AG10803 (cell line): ENCODE measurements at regions not wholly inside any gene's neighbourhood (a gene's known extent, or its start where the extent isn't known, plus 50 kb on each side); places are given as distances from the start of the nearest gene placed in this dataset.

Experiments
- DNase-seq: peaks from one replicate; pipeline ENCODE4 v3.0.0; 2010; ENCODE audit warnings: low read depth
- H3K4me3 ChIP-seq: 2 replicates; pipeline ENCODE4 v1.5.1; 2011; ENCODE audit warnings: mild to moderate bottlenecking, low read length, control low read depth
- CTCF ChIP-seq: conservative IDR thresholded peaks from 2 replicates; pipeline ENCODE4 v1.5.1; 2011; ENCODE audit warnings: mild to moderate bottlenecking, low read length, control low read depth, inconsistent platforms

GRCh38 chr2:4369826-4370419 lies 666.5 kb downstream of the DCDC2C start:
- DNase-seq = no peak
- TF ChIP-seq CTCF = no peak
- H3K4me3 ChIP-seq = no peak overlapping the region

GRCh38 chr2:4370422-4371090 lies 667.2 kb downstream of the DCDC2C start:
- no peak for DNase-seq
- no peak overlapping the region for H3K4me3 ChIP-seq
- TF ChIP-seq CTCF = no peak

- TF ChIP-seq CTCF = no peak
- DNase-seq = no peak
- H3K4me3 ChIP-seq = no peak overlapping the region
These were observed 677.7 kb downstream of the DCDC2C start for GRCh38 chr2:4381049-4381448.

- TF ChIP-seq CTCF = no peak
These were observed 678.4 kb downstream of the DCDC2C start for GRCh38 chr2:4381773-4382172.

GRCh38 chr2:4391013-4391412 lies 687.6 kb downstream of the DCDC2C start:
- no peak for DNase-seq
- H3K4me3 ChIP-seq = no peak overlapping the region
- no peak for TF ChIP-seq CTCF

More at GRCh38 chr2:4381773-4382172, 678.4 kb downstream of the DCDC2C start:
- no peak for DNase-seq
- no peak overlapping the region for H3K4me3 ChIP-seq

GRCh38 chr2:4404363-4404762 lies 701.0 kb downstream of the DCDC2C start:
- H3K4me3 ChIP-seq = no peak overlapping the region
- TF ChIP-seq CTCF = no peak
- no peak for DNase-seq

GRCh38 chr2:4408321-4408720 lies 704.9 kb downstream of the DCDC2C start:
- DNase-seq = no peak
- no peak overlapping the region for H3K4me3 ChIP-seq
- no peak for TF ChIP-seq CTCF
